HG03039 (cell line): ENCODE measurements at regions not wholly inside any gene's neighbourhood (a gene's known extent, or its start where the extent isn't known, plus 50 kb on each side); places are given as distances from the start of the nearest gene placed in this dataset.

Source experiments
- ATAC-seq: cut with Tn5 transposase; IDR thresholded peaks from one replicate; pipeline ENCODE4 v1.9.1; 2021; ENCODE audit warnings: mild to moderate bottlenecking, moderate library complexity; ENCODE audit not compliant: unreplicated experiment

GRCh38 chr15:96390986-96391385 is 60.5 kb downstream of the NR2F2 start:
- ATAC-seq, result no peak

DNA sequence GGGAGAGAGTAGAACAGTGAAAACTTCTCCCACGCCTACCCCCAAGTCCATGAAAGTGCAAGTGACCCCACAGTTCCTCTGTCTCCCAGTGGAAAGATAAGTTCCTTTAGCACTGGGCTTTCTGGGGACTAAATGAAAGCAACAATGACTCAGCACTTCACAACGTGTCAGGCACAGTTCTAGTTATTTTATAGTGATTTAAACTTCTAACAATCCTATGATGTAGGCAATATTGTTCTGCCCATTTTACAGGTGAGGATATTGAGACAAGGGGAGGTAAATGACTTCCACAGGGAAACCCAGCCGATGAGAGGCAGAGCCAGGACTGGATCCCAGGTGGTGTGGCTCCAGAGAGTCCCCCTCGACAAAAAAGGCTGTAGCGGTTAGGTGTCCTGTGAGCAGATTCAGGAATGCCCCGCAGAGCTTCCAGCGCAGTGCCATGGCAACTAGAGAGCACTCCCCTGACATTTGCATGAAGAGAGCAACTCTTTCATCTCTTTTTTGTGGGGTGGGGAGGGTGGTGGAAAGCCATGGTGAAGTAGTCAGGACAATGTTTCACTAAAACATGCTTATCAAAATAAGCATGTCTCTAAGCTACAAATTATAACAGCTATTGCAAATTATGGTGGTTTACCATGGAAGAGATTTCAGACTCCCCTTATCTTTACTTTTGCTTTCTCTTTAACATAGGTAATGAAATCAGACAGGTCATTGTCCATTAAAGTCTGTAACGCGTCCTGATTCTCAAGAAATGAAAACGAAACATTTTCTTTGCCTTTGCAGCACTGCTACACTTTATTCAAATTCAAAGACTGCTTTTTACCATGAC is 62.1 kb downstream of the NR2F2 start:
- ATAC-seq, result no peak

GRCh38 chr15:96393209-96393513 is 62.7 kb downstream of the NR2F2 start:
- no peak for ATAC-seq

DNA sequence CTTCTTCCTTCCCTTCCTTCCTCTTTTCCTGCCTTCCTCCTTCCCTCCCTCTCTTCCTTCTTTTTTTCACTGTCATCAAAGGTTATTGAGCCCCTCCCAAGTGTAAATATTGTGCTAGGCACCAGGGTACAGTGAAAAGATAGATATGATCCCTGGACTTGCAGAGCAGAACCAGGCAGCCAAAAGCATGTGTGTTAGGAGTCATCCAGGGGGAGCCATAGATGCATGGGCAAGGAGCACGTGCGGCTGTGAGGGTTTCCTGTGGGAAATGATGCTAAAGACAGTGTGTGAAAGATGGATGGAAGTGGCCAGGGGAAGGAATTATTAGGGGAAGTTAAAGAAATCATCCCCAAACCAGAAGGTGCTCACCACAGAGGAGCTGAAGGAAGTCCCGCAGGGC is 65.2 kb downstream of the NR2F2 start:
- no peak for ATAC-seq

GRCh38 chr15:96398776-96399175 is 68.3 kb downstream of the NR2F2 start:
- no peak for ATAC-seq

DNA sequence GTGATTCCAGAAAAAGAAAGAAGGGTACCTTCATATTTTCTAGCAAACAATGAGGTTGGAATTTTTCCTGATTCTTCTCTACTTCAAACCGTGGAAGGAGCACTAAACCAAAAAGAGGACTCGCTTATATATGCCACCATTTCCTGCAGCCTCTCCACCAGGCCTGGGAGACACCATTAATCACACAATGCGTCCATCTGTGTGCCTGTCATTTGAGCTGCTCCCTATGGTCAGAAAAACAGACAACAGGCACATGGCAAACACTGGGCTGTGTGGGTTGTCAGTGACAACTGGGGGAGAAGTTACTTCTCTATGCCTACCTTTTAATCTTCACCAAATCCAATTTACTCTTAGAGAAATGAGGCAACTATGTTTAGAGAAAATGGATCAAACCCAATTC is 71.9 kb downstream of the NR2F2 start:
- ATAC-seq, result no peak

GRCh38 chr15:96403071-96403470 is 72.6 kb downstream of the NR2F2 start:
- ATAC-seq, result no peak

- ATAC-seq, result no peak
Measured at GRCh38 chr15:96403932-96404331, 73.4 kb downstream of the NR2F2 start.

- no peak for ATAC-seq
Measured at GRCh38 chr15:96404560-96404959, 74.1 kb downstream of the NR2F2 start.

DNA sequence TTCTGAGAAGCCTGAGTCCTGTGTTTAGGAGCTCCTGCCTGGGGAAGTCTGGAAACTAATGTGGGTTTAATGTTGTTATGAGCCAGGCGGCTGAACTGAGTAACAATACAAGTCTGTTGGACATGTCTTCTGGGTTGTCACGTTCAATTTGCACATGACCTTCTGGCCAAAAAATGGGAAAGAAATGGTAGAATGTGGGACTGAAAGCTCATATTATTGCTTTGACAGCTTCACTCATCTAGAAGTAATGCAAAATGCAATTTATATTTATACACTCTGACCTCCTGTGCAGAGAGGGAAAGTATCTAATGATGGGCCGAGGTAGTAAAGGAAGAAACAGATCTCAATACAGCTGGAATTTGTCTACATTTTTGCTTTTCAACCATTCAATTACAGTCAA is 75.8 kb downstream of the NR2F2 start:
- ATAC-seq, result no peak

- ATAC-seq, result no peak
Measured at GRCh38 chr15:96406701-96407100, 76.2 kb downstream of the NR2F2 start.

DNA sequence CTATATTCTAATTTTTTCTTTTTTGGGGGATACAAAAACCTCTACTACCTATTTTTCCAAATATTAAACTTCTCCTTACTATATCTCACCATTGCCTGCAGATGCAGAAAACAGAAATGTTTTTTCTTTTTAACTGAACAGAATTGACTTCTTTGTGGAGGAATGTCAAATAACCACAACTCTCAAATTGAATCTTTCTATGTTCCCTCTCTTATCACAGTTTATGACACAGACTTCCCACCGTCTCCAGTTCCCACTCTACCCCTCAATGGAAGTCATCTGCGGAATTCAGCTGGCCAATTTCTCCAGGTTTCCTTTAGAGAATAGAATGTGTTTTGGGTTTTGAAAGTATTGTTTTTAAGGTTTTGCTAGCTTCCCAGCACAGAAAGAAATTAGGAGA is 77.0 kb downstream of the NR2F2 start:
- ATAC-seq, result no peak

GRCh38 chr15:96408591-96409183 is 78.2 kb downstream of the NR2F2 start:
- ATAC-seq, result no peak

DNA sequence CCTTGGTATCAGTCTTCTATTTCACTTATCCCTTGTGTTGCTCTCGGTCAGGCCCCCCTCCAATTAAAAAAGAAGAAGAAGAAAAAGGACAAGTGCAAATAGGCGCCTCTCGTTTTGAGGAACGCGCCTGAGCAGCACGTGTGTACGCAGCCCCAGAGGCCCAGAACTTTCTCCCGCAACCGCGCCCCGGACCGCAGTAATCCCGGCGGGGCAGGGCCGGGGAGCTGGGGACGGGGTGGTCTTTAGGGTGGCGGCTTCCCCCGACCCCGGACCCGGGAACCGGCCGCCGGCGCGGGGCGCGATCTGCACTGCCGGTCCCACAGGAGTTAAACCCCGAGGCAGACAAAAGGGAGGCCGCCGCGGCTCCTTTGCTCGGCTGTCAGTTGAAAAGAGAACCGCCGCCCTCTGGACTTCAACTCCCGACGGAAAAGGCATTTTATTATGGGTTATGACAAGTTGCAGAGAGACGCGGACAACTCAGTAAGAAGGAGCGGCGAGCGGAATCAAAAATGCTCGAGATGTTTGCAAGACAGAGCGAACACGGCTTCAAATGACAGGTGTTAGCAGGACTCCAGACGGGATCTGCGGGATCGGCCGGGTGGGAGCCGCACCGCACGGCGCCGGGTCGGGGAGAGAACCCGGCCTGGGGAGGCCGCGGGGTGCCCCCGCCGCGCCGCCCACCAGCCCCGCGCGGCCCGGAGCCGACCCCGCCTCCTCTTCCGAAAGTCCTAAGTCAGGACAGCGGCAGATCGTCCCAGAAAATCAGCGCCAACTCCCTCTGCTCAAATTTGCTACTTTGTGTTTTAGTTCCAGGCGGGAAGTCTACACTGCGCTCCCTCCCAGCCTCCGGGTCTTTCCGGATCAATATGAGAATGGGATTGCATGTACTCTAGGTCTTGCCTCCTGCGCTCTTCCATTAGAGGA is 79.0 kb downstream of the NR2F2 start:
- ATAC-seq, result no peak

DNA sequence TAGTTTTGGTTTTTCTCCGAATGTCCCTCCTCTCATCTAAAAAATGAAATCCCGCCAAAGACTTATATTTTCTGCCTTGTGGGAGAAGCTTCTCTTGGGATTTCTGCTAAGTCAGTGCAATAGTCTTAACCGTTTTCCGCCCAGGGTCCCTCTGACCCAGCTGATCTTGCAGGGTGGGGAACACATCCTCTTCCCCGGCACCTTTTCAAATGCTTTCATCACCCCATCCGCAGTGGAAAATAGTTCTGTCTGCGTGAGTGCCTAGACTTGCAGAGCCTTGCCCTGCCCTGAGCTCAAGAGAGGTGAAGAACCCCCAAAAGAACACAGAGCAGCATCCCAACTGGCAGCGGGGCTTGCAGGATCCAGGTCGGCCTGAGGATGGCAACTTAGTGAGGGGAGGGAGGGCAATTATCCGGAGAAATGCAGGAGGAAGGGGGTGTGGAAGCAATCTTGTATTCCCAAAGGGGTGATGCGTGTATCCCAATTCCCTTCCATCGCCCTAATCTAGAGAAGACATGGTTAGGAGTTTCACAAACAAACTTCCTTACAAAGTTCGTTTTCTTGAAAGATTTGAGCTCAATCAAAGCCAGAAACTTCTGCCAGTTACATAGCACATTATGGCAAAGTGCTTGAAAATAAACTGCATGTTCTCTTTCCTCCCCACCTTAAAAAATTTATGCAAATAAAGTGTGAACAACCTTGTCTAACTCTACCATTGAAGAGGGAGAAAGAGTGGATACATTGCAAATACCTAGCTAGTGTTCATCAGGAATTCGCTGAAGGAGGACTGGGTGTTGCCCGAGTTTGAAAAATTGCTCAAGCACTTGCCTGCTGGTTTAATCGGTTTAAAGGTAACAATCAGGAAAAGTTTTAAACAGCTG is 79.9 kb downstream of the NR2F2 start:
- ATAC-seq, result no peak

DNA sequence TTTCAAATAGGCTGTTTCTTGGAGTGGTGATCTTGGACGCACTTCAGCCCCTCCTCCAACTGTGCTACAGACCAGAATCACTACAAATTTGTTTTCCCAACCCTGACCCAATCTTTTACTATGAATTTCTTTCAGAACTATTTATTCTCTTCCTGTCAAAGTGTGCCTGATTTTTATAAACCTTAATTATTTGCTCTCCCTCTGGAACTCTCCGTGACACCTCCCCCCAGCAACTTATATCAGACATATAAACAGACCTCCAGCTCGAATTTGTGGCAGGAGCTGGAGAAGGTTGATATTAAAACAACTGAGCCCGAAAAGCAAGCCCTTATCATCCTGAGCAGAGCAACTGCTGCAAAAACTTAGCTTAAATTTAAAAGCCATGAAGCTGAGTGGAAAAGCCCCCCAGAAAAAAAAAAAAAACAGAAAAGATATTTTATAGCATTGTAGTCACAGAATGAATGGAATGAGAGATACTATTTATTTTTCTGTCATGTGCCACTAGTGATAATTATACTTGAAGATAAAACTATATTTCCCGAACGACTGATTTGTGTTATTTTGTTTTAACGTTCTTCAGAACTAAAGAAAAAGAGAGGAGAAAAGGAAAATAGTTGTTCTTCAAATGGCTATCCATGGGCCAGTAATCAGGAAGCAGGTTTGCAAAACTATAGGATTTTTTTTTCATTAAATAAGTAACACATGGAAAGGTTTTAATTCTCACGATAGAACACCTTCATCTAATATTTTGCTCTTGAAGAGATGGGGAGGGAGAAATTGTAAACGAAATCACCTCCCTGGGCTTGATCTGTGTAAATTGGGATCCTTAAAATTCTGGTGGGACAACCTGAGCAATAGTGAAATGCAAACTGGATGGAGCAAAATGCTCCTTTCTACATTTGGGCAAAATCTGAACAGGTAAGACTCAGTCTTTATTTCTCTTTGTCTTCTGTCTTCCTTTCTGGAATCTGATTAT is 80.8 kb downstream of the NR2F2 start:
- ATAC-seq, result no peak

DNA sequence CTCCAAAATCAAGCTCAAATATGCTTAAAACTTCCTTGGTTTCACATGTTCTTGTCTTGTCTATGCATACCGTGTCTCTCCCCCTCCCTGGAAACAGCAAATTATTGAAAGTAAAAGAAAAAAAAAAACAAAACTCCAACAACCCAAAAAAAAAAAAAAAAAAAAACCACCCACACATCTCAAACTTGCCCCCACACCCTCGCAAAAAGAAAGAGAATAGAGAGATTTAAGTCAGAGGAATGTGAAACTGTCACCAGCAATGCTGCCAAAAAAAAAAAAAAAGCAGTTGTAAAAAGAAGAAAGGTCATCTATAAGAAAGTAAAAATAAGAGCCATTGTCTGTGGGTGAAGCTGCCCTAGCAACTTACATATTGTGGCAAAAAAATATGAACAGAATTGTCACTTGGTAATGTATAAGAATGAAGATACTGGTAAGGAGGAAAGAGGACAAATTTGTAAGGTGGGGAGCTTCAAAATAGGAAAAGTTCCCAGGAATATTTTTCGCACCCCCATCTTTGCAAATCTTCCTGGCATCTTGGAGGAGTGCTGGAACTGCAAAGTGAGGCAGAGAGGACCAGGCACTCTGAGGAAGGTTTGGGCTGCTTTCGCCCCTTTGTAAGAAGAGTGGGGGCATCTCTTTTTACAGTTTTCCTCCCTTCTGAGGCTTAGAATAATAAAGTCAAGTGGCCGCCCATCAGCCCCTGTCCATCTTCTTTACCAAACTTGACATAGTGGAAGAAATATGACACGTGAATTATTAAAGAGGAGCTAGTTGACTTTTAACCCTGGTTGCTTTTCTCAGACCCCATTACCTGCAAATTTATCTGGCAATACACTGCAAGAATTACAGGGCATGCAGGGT is 81.8 kb downstream of the NR2F2 start:
- ATAC-seq, result no peak

DNA sequence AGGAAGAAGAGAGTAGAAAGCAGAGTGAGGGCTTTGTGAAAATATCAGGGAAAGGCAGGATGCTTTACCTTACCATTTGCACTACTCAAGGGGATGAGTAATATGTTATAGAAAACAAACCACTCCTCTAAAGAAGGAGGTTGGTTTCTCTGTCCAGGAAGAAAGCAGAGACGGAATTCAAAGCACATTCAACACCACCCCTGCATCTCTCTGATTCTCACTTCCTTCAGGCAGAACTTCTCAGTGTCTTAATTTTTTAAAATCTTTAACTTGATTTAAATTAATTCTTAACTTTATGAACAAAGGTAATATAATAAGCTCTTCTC is 82.4 kb downstream of the NR2F2 start:
- no peak for ATAC-seq

GRCh38 chr15:96413657-96414056 is 83.2 kb downstream of the NR2F2 start:
- ATAC-seq, result no peak
